ENCODE measurements at regions not wholly inside any gene's neighbourhood (a gene's known extent, or its start where the extent isn't known, plus 50 kb on each side); places are given as distances from the start of the nearest gene placed in this dataset.

GRCh38 chr10:7027237-7027912 is 383.5 kb downstream of the SFMBT2 start (continued):
- TF ChIP-seq HOMEZ (CRISPR knock-in tag; IDR thresholded peaks at IDR 0.05) = 0 out of 2 replicates have a peak, but pooled peaks have one; percentile 37
- TF ChIP-seq GATAD2A (IDR thresholded peaks at IDR 0.05) = no peak
- peak; percentile 70 for TF ChIP-seq MGA (IDR thresholded peaks at IDR 0.05)
- no peak for TF ChIP-seq CHD4 (IDR thresholded peaks at IDR 0.05; ENCODE audit: insufficient read depth, insufficient replicate concordance, low read depth, low read length, poor library complexity, severe bottlenecking)
- peak; percentile 29; the same call in 1 of the 2 replicates for TF ChIP-seq SMAD4 (CRISPR knock-in tag; conservative IDR thresholded peaks at IDR 0.05)
- TF ChIP-seq ZNF274 (IDR thresholded peaks at IDR 0.05; ENCODE audit: borderline replicate concordance, low read depth, low read length) = no peak
- no peak for TF ChIP-seq CHAMP1 (IDR thresholded peaks at IDR 0.05)
